Ovary (tissue), 3 donors: ENCODE measurements at regions not wholly inside any gene's neighbourhood (a gene's known extent, or its start where the extent isn't known, plus 50 kb on each side); places are given as distances from the start of the nearest gene placed in this dataset.

Source experiments
- CTCF ChIP-seq, 3 donors: fragments of 450-650 bp in 2 of 3; fragments of 200-600 bp in 1 of 3; IDR thresholded peaks; one replicate each; pipeline versions ENCODE4 v1.5.1 to v1.8.0; 2016 to 2022; ENCODE audit warnings: antibody characterized with exemption in 3 of 3, mild to moderate bottlenecking in 1 of 3
- EP300 ChIP-seq: sonication (generic); formaldehyde crosslinking; IDR thresholded peaks from one replicate; pipeline ENCODE4 v1.6.1; 2017; ENCODE audit warnings: antibody characterized with exemption
- donor health status: DM: no; HTN: no; CAD: no.

- TF ChIP-seq EP300 (no peak), CTCF (IDR thresholded peaks at IDR 0.05) (no peak)
These were observed 351.4 kb upstream of the ATP2B1 start for GRCh38 chr12:90060031-90060430.
